ENCODE measurements at regions not wholly inside any gene's neighbourhood (a gene's known extent, or its start where the extent isn't known, plus 50 kb on each side); places are given as distances from the start of the nearest gene placed in this dataset.
"Not testable (repeated sequence)": the region's sequence is repeated elsewhere in the genome, so short reads cannot be mapped to it uniquely, and the experiment has no call there.

GRCh38 chr1:221283532-221283931 lies 404.3 kb downstream of the HLX start:
- WGBS, 2 donors, result 15 to 38% methylated on average over 1 of the region's 1 CpG
- DNase-seq, result no peak
- no peaks in the 10 kb centered on the region for H3K36me3 ChIP-seq (ENCODE audit: low read depth, missing control alignments)

GRCh38 chr1:221284028-221284427 lies 404.8 kb downstream of the HLX start:
- no peaks in the 10 kb centered on the region for H3K36me3 ChIP-seq (ENCODE audit: low read depth, missing control alignments)
- no peaks in the 10 kb centered on the region for H3K9me3 ChIP-seq
- no peaks in the 10 kb centered on the region for H3K4me1 ChIP-seq
- H3K27me3 ChIP-seq, result no peaks in the 10 kb centered on the region
- WGBS, 2 donors, result 11 to 32% methylated on average over 1 of the region's 1 CpG
- TF ChIP-seq CTCF (IDR thresholded peaks at IDR 0.05), result no peak
- no peak for TF ChIP-seq POLR2A (IDR thresholded peaks at IDR 0.05)
- H3K27ac ChIP-seq, result no peak overlapping the region
- H3K4me3 ChIP-seq, result no peak overlapping the region
- intact Hi-C loops (cut with DNase I; ENCODE audit: low total_unique reads), result no loop called here
- no peak for DNase-seq

More at GRCh38 chr1:221283532-221283931, 404.3 kb downstream of the HLX start:
- no peak for TF ChIP-seq CTCF (IDR thresholded peaks at IDR 0.05)
- no peak for TF ChIP-seq POLR2A (IDR thresholded peaks at IDR 0.05)
- no peak overlapping the region for H3K4me3 ChIP-seq
- no peaks in the 10 kb centered on the region for H3K4me1 ChIP-seq
- H3K9me3 ChIP-seq, result no peaks in the 10 kb centered on the region
- intact Hi-C loops (cut with DNase I; ENCODE audit: low total_unique reads), result no loop called here
- no peak overlapping the region for H3K27ac ChIP-seq
- H3K27me3 ChIP-seq, result no peaks in the 10 kb centered on the region

GRCh38 chr1:221284991-221285390 lies 405.7 kb downstream of the HLX start:
- H3K4me1 ChIP-seq; H3K36me3 ChIP-seq (ENCODE audit: low read depth, missing control alignments); H3K4me3 ChIP-seq; H3K27me3 ChIP-seq; DNase-seq; H3K9me3 ChIP-seq; H3K27ac ChIP-seq; intact Hi-C loops (cut with DNase I; ENCODE audit: low total_unique reads): not testable (repeated sequence)
- WGBS, 2 donors, result 59 to 71% methylated on average over 11 to 14 of the region's 14 CpGs

GRCh38 chr1:221285458-221286210 lies 406.4 kb downstream of the HLX start:
- intact Hi-C loops (cut with DNase I; ENCODE audit: low total_unique reads); H3K36me3 ChIP-seq (ENCODE audit: low read depth, missing control alignments); H3K27ac ChIP-seq; H3K27me3 ChIP-seq; H3K4me1 ChIP-seq; DNase-seq; H3K9me3 ChIP-seq: not testable (repeated sequence)
- peak overlapping the region; percentile 10 to 32 for H3K4me3 ChIP-seq
- 52 to 74% methylated on average over 8 to 43 of the region's 45 CpGs for WGBS, 2 donors

- H3K4me3 ChIP-seq, result peak overlapping the region in 1 of 2 donors; percentile 32
- DNase-seq, result no peak
- no peaks in the 10 kb centered on the region for H3K27me3 ChIP-seq
- intact Hi-C loops (cut with DNase I; ENCODE audit: low total_unique reads), result no loop called here
- no peak overlapping the region for H3K27ac ChIP-seq
- H3K9me3 ChIP-seq, result no peaks in the 10 kb centered on the region
- 0 to 25% methylated on average over 1 of the region's 1 CpG for WGBS, 2 donors
- no peaks in the 10 kb centered on the region for H3K4me1 ChIP-seq
- H3K36me3 ChIP-seq (ENCODE audit: low read depth, missing control alignments), result no peaks in the 10 kb centered on the region
- no peak for TF ChIP-seq POLR2A (IDR thresholded peaks at IDR 0.05)
- TF ChIP-seq CTCF (IDR thresholded peaks at IDR 0.05), result no peak
Measured at GRCh38 chr1:221286399-221286798, 407.2 kb downstream of the HLX start.

- no peak for DNase-seq
- Histone ChIP-seq H3K4me3 (no peak overlapping the region), H3K27ac (no peak overlapping the region), H3K27me3 (no peaks in the 10 kb centered on the region), H3K9me3 (no peaks in the 10 kb centered on the region), H3K36me3 (ENCODE audit: low read depth, missing control alignments) (no peaks in the 10 kb centered on the region), H3K4me1 (no peaks in the 10 kb centered on the region)
- TF ChIP-seq CTCF (IDR thresholded peaks at IDR 0.05) (no peak), POLR2A (IDR thresholded peaks at IDR 0.05) (no peak)
- intact Hi-C loops (cut with DNase I; ENCODE audit: low total_unique reads), result no loop called here
- WGBS, 2 donors, result 85 to 90% methylated on average over 2 of the region's 2 CpGs
Measured at GRCh38 chr1:221289103-221289502, 409.9 kb downstream of the HLX start.

All from testis (tissue), 2 donors.